ENCODE measurements at regions not wholly inside any gene's neighbourhood (a gene's known extent, or its start where the extent isn't known, plus 50 kb on each side); places are given as distances from the start of the nearest gene placed in this dataset.
A peak's percentile ranks its signal among the peaks of the same experiment; 100 is the strongest.

DNA sequence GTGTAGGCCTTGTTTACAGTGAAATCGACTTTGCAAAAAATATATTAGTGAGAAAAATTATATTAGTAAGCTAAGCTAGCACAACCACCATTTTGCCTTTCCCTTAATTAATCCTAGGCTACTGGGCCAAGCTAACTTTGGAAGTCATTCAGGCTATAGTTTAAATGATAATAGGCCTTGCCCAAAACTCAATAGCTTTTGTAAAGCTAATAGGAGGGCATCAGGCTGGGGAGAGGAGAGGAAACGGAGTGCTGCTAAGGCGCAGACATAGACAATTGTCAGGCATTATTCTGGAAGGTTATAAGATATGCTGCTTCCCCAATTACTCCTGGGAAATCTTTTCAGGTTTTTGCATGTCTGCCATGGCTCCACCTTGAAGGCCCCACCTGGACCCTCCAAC lies 1286.0 kb downstream of the NSUN3 start:
- H2BK15ac ChIP-seq (ENCODE audit: low read length), result no peak overlapping the region
- no peaks in the 10 kb centered on the region for H3K9me3 ChIP-seq (ENCODE audit: insufficient read depth in 2 of 2, low read depth in 1 of 2, low read length in 1 of 2)
- DNase-seq (ENCODE audit: low read depth in 1 of 2, low spot score in 2 of 2) (no peak), FAIRE-seq (no peak)
- no peak overlapping the region for H3K4ac ChIP-seq (replicated peaks; ENCODE audit: insufficient read length, low read depth, low read length)
- no peaks in the 10 kb centered on the region for H3K23me2 ChIP-seq (ENCODE audit: low read depth, low read length)
- H4K5ac ChIP-seq (ENCODE audit: insufficient read length, low read depth, low read length), result no peak overlapping the region
- no peak overlapping the region for H3K56ac ChIP-seq (replicated peaks; ENCODE audit: insufficient read length, low read depth, low read length)
- H2BK5ac ChIP-seq (ENCODE audit: low read depth, low read length), result peak overlapping the region; percentile 46; the same call in 1 of the 2 replicates
- no peaks in the 10 kb centered on the region for H3K36me3 ChIP-seq (ENCODE audit: control insufficient read depth in 2 of 4, insufficient read depth in 4 of 4, low read length in 3 of 4)
- H4K8ac ChIP-seq (ENCODE audit: extremely low read depth, insufficient read depth, low read length), result no peak overlapping the region
- peak overlapping the region; percentile 72; the same call in 1 of the 2 replicates for H2BK20ac ChIP-seq (ENCODE audit: low read length)
- peak overlapping the region; percentile 88; the same call in 1 of the 2 replicates for H3K18ac ChIP-seq (ENCODE audit: extremely low read depth, low read length)
- no peak overlapping the region for H2BK12ac ChIP-seq (ENCODE audit: low read depth, low read length)
- H3K23ac ChIP-seq (ENCODE audit: insufficient read length), result no peak overlapping the region
- no peaks in the 10 kb centered on the region for H3K27me3 ChIP-seq (replicated peaks in 1 of 4; ENCODE audit: control insufficient read depth in 3 of 4, extremely low read depth in 1 of 4, insufficient read depth in 3 of 4, low read length in 3 of 4)
- CTCF ChIA-PET (ENCODE audit: partially characterized antibody), result no interaction called here
- peaks cover 0 to 5% (median 2%) of the 10 kb centered on the region in 4 experiments; a peak in 3 of 7 replicates for H3K4me1 ChIP-seq (replicated peaks in 1 of 4; ENCODE audit: control insufficient read depth in 3 of 4, insufficient read depth in 4 of 4, low read length in 3 of 4)
- no peak overlapping the region for H3K9ac ChIP-seq (replicated peaks in 1 of 4; ENCODE audit: extremely low read depth in 1 of 4, low read depth in 3 of 4, low read length in 3 of 4)
- H3K14ac ChIP-seq (ENCODE audit: insufficient read length), result no peak overlapping the region
- H2BK120ac ChIP-seq (replicated peaks; ENCODE audit: low read depth, low read length), result peak overlapping the region; percentile 36
- H2AFZ ChIP-seq (ENCODE audit: low read length), result no peak overlapping the region
- H3K4me2 ChIP-seq (ENCODE audit: insufficient read depth in 1 of 2, low read depth in 2 of 2, low read length in 2 of 2), result peak overlapping the region in 1 of 2 experiments; percentile 44; a peak in 2 of 4 replicates
- H2AK5ac ChIP-seq (ENCODE audit: low read depth, low read length), result no peak overlapping the region
- no peak overlapping the region; a peak in 1 of 8 replicates for H3K4me3 ChIP-seq (ENCODE audit: extremely low read depth in 1 of 4, insufficient read depth in 2 of 4, low read depth in 3 of 4, low read length in 4 of 4)
- WGBS, 2 experiments (ENCODE audit: extremely low coverage in 1 of 2, insufficient coverage in 1 of 2, insufficient read length in 1 of 2, insufficient replicate concordance in 2 of 2, low coverage in 1 of 2, low lambda C conversion rate in 2 of 2, missing lambda C conversion rate in 1 of 2), result 65% methylated on average over 3 of the region's 3 CpGs; no CpG with 5 or more reads in 1 of the 2 experiments
- H4K20me1 ChIP-seq (replicated peaks in 1 of 2; ENCODE audit: control insufficient read depth in 1 of 2, insufficient read depth in 2 of 2, low read length in 2 of 2), result no peaks in the 10 kb centered on the region
- POLR2A ChIA-PET (ENCODE audit: partially characterized antibody), result no interaction called here
- peak; percentile 38 for TF ChIP-seq ASH2L (IDR thresholded peaks at IDR 0.05; ENCODE audit: low read length)
- TF ChIP-seq EGR1 (IDR thresholded peaks at IDR 0.05; ENCODE audit: borderline replicate concordance, low read depth, low read length), result no peak
- no peak for TF ChIP-seq TAF1 (IDR thresholded peaks at IDR 0.05; ENCODE audit: low read depth, low read length)
- no peak overlapping the region for H3K27ac ChIP-seq (ENCODE audit: low read depth, low read length)
- no peaks in the 10 kb centered on the region for H3K79me2 ChIP-seq (ENCODE audit: control insufficient read depth in 1 of 2, insufficient read depth in 2 of 2, low read length in 2 of 2)
- no peak overlapping the region for H4K91ac ChIP-seq (replicated peaks; ENCODE audit: insufficient read length, low read length)
- H3K79me1 ChIP-seq (ENCODE audit: low read depth, low read length), result no peaks in the 10 kb centered on the region

Measured in H1 (cell line).